NCI-H2227 (cell line): ENCODE measurements at regions not wholly inside any gene's neighbourhood (a gene's known extent, or its start where the extent isn't known, plus 50 kb on each side); places are given as distances from the start of the nearest gene placed in this dataset.
A peak's percentile ranks its signal among the peaks of the same experiment; 100 is the strongest.

Source experiments
- DNase-seq: peaks from one replicate; lab custom pipeline; 2025; ENCODE audit not compliant: unreplicated experiment; lab: John Stamatoyannopoulos, UW

GRCh38 chr17:68182011-68182306 lies 65.9 kb upstream of the AMZ2 start:
- no peak for DNase-seq

- DNase-seq: no peak
Observed at GRCh38 chr17:68182940-68183551, 64.8 kb upstream of the AMZ2 start.

GRCh38 chr17:68184141-68184571 lies 63.7 kb upstream of the AMZ2 start:
- DNase-seq: no peak

- DNase-seq: no peak
Observed at GRCh38 chr17:68184816-68185436, 62.9 kb upstream of the AMZ2 start.

GRCh38 chr17:68185820-68186219 lies 62.0 kb upstream of the AMZ2 start:
- no peak for DNase-seq

GRCh38 chr17:68190495-68190894 lies 57.3 kb upstream of the AMZ2 start:
- DNase-seq: no peak

- peak; percentile 52 for DNase-seq
Observed at GRCh38 chr17:68195667-68196393, 52.0 kb upstream of the AMZ2 start.

- DNase-seq: peak; percentile 11
Observed at GRCh38 chr17:68196394-68197090, 51.3 kb upstream of the AMZ2 start.

GRCh38 chr17:68197091-68197996 lies 50.5 kb upstream of the AMZ2 start:
- DNase-seq: peak; percentile 19

GRCh38 chr17:68197997-68198930 lies 49.6 kb upstream of the AMZ2 start:
- no peak for DNase-seq
